ENCODE measurements at regions not wholly inside any gene's neighbourhood (a gene's known extent, or its start where the extent isn't known, plus 50 kb on each side); places are given as distances from the start of the nearest gene placed in this dataset.

GRCh38 chr4:66649236-66649635 lies 896.1 kb downstream of the CENPC start:
- TF ChIP-seq POLR2A (IDR thresholded peaks at IDR 0.05; ENCODE audit: low read depth, low read length) (no peak), TAF1 (IDR thresholded peaks at IDR 0.05; ENCODE audit: low read depth, low read length) (no peak)
